Progenitor cell of endocrine pancreas (in vitro differentiated cells): ENCODE measurements at regions not wholly inside any gene's neighbourhood (a gene's known extent, or its start where the extent isn't known, plus 50 kb on each side); places are given as distances from the start of the nearest gene placed in this dataset.

ENCODE experiments used
- DNase-seq: peaks from one replicate; pipeline ENCODE4 v3.0.0; 2021; ENCODE audit warnings: low spot score; ENCODE audit not compliant: unreplicated experiment
- H3K27ac Mint-ChIP-seq: 2 replicates; pipeline ENCODE4 v1.8.0; 2021; ENCODE audit warnings: mild to moderate bottlenecking, moderate library complexity, mixed read lengths
- H3K27me3 Mint-ChIP-seq: 2 replicates; pipeline ENCODE4 v1.8.0; 2021; ENCODE audit warnings: mixed read lengths
- H3K36me3 Mint-ChIP-seq: 2 replicates; pipeline ENCODE4 v1.8.0; 2022; ENCODE audit warnings: mixed read lengths; ENCODE audit not compliant: insufficient read depth
- H3K4me1 Mint-ChIP-seq: 2 replicates; pipeline ENCODE4 v1.8.0; 2021; ENCODE audit warnings: low read depth, mixed read lengths
- H3K4me3 Mint-ChIP-seq: 2 replicates; pipeline ENCODE4 v1.8.0; 2021; ENCODE audit warnings: low read depth, mild to moderate bottlenecking, moderate library complexity, mixed read lengths
- H3K9me3 Mint-ChIP-seq: 2 replicates; pipeline ENCODE4 v1.8.0; 2021; ENCODE audit warnings: low read depth, mixed read lengths
- CTCF ChIP-seq: fragments of 200-600 bp; sonication (generic); IDR thresholded peaks from one replicate; pipeline ENCODE4 v1.5.0; 2021; ENCODE audit warnings: antibody characterized with exemption, mild to moderate bottlenecking; ENCODE audit not compliant: unreplicated experiment

GRCh38 chr6:76465410-76465809 is 392.9 kb upstream of the IMPG1 start:
- H3K4me3 Mint-ChIP-seq: no peak overlapping the region
- no peak overlapping the region for H3K27ac Mint-ChIP-seq
- TF ChIP-seq CTCF: no peak

GRCh38 chr6:76453270-76453669 is 380.8 kb upstream of the IMPG1 start:
- DNase-seq: no peak
- no peak overlapping the region for H3K4me3 Mint-ChIP-seq
- no peaks in the 10 kb centered on the region for H3K9me3 Mint-ChIP-seq
- no peaks in the 10 kb centered on the region for H3K4me1 Mint-ChIP-seq
- H3K36me3 Mint-ChIP-seq: no peaks in the 10 kb centered on the region
- H3K27me3 Mint-ChIP-seq: no peaks in the 10 kb centered on the region
- no peak overlapping the region for H3K27ac Mint-ChIP-seq
- TF ChIP-seq CTCF: no peak

More at GRCh38 chr6:76465410-76465809, 392.9 kb upstream of the IMPG1 start:
- DNase-seq: no peak
- H3K9me3 Mint-ChIP-seq: peaks cover 11% of the 10 kb centered on the region
- H3K27me3 Mint-ChIP-seq: no peaks in the 10 kb centered on the region
- peaks cover 2% of the 10 kb centered on the region for H3K36me3 Mint-ChIP-seq
- H3K4me1 Mint-ChIP-seq: no peaks in the 10 kb centered on the region

DNA sequence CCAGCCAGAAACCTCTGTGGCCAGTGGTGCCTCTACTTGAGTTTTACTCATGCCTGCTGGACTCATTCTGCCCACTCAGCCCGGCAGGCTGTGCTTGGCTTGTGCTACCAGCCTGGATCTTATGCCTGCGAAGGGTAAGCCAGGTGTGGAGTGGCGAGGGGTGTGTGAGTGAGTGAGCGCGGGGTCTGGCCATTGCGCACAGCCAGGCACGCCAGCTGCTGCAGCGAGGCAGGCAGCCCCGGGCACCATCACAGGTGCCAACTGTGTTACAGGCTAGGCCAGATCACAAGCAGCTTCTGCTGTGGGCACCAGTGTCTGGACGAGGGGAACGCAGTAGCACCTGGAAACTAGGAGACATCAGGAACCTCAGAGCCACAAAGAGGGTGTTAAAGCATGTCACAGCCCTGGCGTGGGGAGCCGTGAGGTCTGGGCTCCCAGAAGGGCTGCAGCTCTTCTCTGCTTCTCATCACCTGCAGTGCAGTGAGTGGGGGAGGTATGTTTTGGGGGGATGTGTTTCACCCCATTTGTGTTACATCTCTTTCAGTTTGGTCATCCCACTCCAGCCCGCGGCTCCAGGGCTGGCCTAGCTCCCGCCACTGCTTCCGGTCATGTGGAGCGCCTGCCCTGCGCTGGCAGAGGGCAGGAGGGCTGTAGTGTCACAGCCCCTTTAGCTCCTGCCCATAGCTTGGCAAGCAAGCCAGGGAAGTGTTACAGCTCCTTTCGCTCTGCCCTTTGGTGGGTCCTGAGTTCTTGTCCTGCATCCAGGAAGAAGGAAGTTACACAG is 379.7 kb upstream of the IMPG1 start:
- Mint-ChIP-seq H3K4me3 (no peak overlapping the region), H3K27me3 (no peaks in the 10 kb centered on the region), H3K9me3 (no peaks in the 10 kb centered on the region), H3K4me1 (no peaks in the 10 kb centered on the region), H3K36me3 (no peaks in the 10 kb centered on the region), H3K27ac (no peak overlapping the region)
- DNase-seq: no peak
- TF ChIP-seq CTCF: no peak

GRCh38 chr6:76448109-76448508 is 375.6 kb upstream of the IMPG1 start:
- no peaks in the 10 kb centered on the region for H3K9me3 Mint-ChIP-seq
- H3K4me1 Mint-ChIP-seq: no peaks in the 10 kb centered on the region
- no peaks in the 10 kb centered on the region for H3K27me3 Mint-ChIP-seq
- DNase-seq: no peak
- no peak overlapping the region for H3K27ac Mint-ChIP-seq
- no peak overlapping the region for H3K4me3 Mint-ChIP-seq
- no peak for TF ChIP-seq CTCF
- H3K36me3 Mint-ChIP-seq: no peaks in the 10 kb centered on the region

DNA sequence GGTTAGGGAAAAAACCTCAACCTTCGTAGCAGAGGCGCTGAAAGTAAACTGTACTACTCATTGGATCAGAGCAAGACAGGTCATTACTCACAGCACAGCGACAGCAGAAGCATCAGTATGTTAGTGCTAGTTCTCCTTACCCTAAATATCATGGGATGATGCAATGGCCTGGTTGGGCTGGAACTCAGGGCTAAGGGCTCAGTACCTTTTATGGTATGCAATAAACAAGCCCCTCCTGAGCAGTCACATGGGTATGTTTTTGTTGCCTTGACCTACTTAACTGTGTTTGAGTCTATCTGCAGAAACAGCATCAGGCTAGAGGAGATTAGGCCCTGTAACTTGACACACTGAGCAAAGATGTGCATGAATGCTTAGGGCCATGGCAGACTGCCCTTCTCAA is 369.4 kb upstream of the IMPG1 start:
- Mint-ChIP-seq H3K4me1 (peaks cover 13% of the 10 kb centered on the region), H3K9me3 (no peaks in the 10 kb centered on the region), H3K4me3 (no peak overlapping the region), H3K27me3 (peaks cover 2% of the 10 kb centered on the region), H3K27ac (no peak overlapping the region), H3K36me3 (no peaks in the 10 kb centered on the region)
- no peak for TF ChIP-seq CTCF
- no peak for DNase-seq
